ENCODE measurements at regions not wholly inside any gene's neighbourhood (a gene's known extent, or its start where the extent isn't known, plus 50 kb on each side); places are given as distances from the start of the nearest gene placed in this dataset.

GRCh38 chr5:44868541-44868940 is 59.8 kb downstream of the MRPS30 start:
- 30% methylated on average over 4 of the region's 4 CpGs for WGBS (ENCODE audit: missing lambda C conversion rate)
- no peak overlapping the region for H3K4me3 ChIP-seq
- CTCF ChIA-PET: no interaction called here
- H3K27ac ChIP-seq: no peak overlapping the region
- ATAC-seq: no peak
- FAIRE-seq: no peak
- H3K4me2 ChIP-seq: no peak overlapping the region
- H3K4me1 ChIP-seq: no peaks in the 10 kb centered on the region
- no peak for TF ChIP-seq EHF (CRISPR knock-in tag; IDR thresholded peaks at IDR 0.05)
- no peak for TF ChIP-seq POLR2A (IDR thresholded peaks at IDR 0.05; ENCODE audit: low read length)
- no peak for TF ChIP-seq SREBF2 (IDR thresholded peaks at IDR 0.05)
- TF ChIP-seq RARB (CRISPR knock-in tag; IDR thresholded peaks at IDR 0.05): no peak
- no peak for TF ChIP-seq MAFK (IDR thresholded peaks at IDR 0.05; ENCODE audit: partially characterized antibody)
- no peak for TF ChIP-seq ZNF302 (CRISPR knock-in tag; IDR thresholded peaks at IDR 0.05)
- no peak for TF ChIP-seq JUN (IDR thresholded peaks at IDR 0.05)
- no peak for TF ChIP-seq HOXB13 (CRISPR knock-in tag; IDR thresholded peaks at IDR 0.05; ENCODE audit: low read depth)
- TF ChIP-seq POLR2AphosphoS2 (conservative IDR thresholded peaks at IDR 0.05; ENCODE audit: low read length): no peak
- TF ChIP-seq USF2 (IDR thresholded peaks at IDR 0.05): no peak
- no peak for TF ChIP-seq TFCP2L1 (CRISPR knock-in tag; IDR thresholded peaks at IDR 0.05)
- TF ChIP-seq MAZ (IDR thresholded peaks at IDR 0.05; ENCODE audit: borderline replicate concordance, low read depth, low read length): no peak
- POLR2A ChIA-PET: no interaction called here
- no peak for DNase-seq (ENCODE audit: low read depth in 1 of 2, low spot score in 1 of 2)
- no peaks in the 10 kb centered on the region for H3K9me3 ChIP-seq

GRCh38 chr5:44869928-44870327 is 61.2 kb downstream of the MRPS30 start:
- Histone ChIP-seq H3K9me3 (no peaks in the 10 kb centered on the region), H3K4me3 (no peak overlapping the region), H3K4me2 (no peak overlapping the region), H3K4me1 (peaks cover 1% of the 10 kb centered on the region; the same call in 1 of the 3 replicates), H3K27ac (no peak overlapping the region)
- ChIA-PET CTCF (no interaction called here), POLR2A (no interaction called here)
- 28% methylated on average over 2 of the region's 2 CpGs for WGBS (ENCODE audit: missing lambda C conversion rate)
- DNase-seq (ENCODE audit: low read depth in 1 of 2, low spot score in 1 of 2) (no peak), ATAC-seq (no peak), FAIRE-seq (no peak)
- TF ChIP-seq SMC3 (IDR thresholded peaks at IDR 0.05) (no peak), ZFP36 (IDR thresholded peaks at IDR 0.05; ENCODE audit: borderline replicate concordance, partially characterized antibody) (no peak), HES2 (IDR thresholded peaks at IDR 0.05) (no peak), ESRRA (IDR thresholded peaks at IDR 0.05; ENCODE audit: borderline replicate concordance, low read length) (no peak), HOXB13 (CRISPR knock-in tag; IDR thresholded peaks at IDR 0.05; ENCODE audit: low read depth) (no peak), CBX2 (IDR thresholded peaks at IDR 0.05; ENCODE audit: borderline replicate concordance, low read depth) (no peak), POLR2AphosphoS2 (conservative IDR thresholded peaks at IDR 0.05; ENCODE audit: low read length) (no peak), ATOH8 (CRISPR knock-in tag; IDR thresholded peaks at IDR 0.05; ENCODE audit: low read depth) (no peak), RAD21 (conservative IDR thresholded peaks at IDR 0.05 in 1 of 2, IDR thresholded peaks at IDR 0.05 in 1 of 2) (no peak), SREBF2 (IDR thresholded peaks at IDR 0.05) (no peak), JUNB (IDR thresholded peaks at IDR 0.05) (no peak), HOXB5 (CRISPR knock-in tag; IDR thresholded peaks at IDR 0.05) (no peak), CHD4 (IDR thresholded peaks at IDR 0.05; ENCODE audit: borderline replicate concordance) (no peak), E2F6 (IDR thresholded peaks at IDR 0.05; ENCODE audit: borderline replicate concordance, low read depth) (no peak), FOSB (CRISPR knock-in tag; IDR thresholded peaks at IDR 0.05) (no peak)

- no peak for DNase-seq (ENCODE audit: low read depth in 1 of 2, low spot score in 1 of 2)
- CTCF ChIA-PET: interaction anchor here (1.7 kb wide), 1 partner anchor 7 kb away, joined by 5 read pairs; no protein-coding TSS in a partner anchor
- Histone ChIP-seq H3K4me1 (peaks cover 6% of the 10 kb centered on the region; the same call in 1 of the 3 replicates), H3K4me3 (no peak overlapping the region), H3K4me2 (no peak overlapping the region), H3K27ac (no peak overlapping the region), H3K9me3 (no peaks in the 10 kb centered on the region)
- TF ChIP-seq NR3C1 (IDR thresholded peaks at IDR 0.05) (no peak), MAFK (IDR thresholded peaks at IDR 0.05; ENCODE audit: partially characterized antibody) (peak; percentile 30)
- FAIRE-seq: no peak
- ATAC-seq: no peak
- POLR2A ChIA-PET: interaction anchor here (0.7 kb wide), 1 partner anchor 10 kb away, joined by 3 read pairs; no protein-coding TSS in a partner anchor
These were observed 61.7 kb downstream of the MRPS30 start for GRCh38 chr5:44870430-44870829.
